ENCODE measurements at regions not wholly inside any gene's neighbourhood (a gene's known extent, or its start where the extent isn't known, plus 50 kb on each side); places are given as distances from the start of the nearest gene placed in this dataset.

- Histone ChIP-seq H3K27me3 (no peaks in the 10 kb centered on the region), H3K9me3 (no peaks in the 10 kb centered on the region), H3K4me1 (peaks cover 0 to 9% (median 3%) of the 10 kb centered on the region in 4 donors), H3K27ac (no peak overlapping the region), H3K4me3 (no peak overlapping the region), H3K36me3 (no peaks in the 10 kb centered on the region)
- WGBS, 5 donors: 92 to 98% (median 94%) methylated on average over 2 of the region's 2 CpGs
- intact Hi-C loops (cut with DNase I; ENCODE audit: low total_unique reads): no loop called here
- no peak for DNase-seq
- TF ChIP-seq EP300 (IDR thresholded peaks at IDR 0.05) (no peak), POLR2A (IDR thresholded peaks at IDR 0.05) (no peak), POLR2AphosphoS5 (IDR thresholded peaks at IDR 0.05) (no peak)
- TF ChIP-seq, protein P1, sequence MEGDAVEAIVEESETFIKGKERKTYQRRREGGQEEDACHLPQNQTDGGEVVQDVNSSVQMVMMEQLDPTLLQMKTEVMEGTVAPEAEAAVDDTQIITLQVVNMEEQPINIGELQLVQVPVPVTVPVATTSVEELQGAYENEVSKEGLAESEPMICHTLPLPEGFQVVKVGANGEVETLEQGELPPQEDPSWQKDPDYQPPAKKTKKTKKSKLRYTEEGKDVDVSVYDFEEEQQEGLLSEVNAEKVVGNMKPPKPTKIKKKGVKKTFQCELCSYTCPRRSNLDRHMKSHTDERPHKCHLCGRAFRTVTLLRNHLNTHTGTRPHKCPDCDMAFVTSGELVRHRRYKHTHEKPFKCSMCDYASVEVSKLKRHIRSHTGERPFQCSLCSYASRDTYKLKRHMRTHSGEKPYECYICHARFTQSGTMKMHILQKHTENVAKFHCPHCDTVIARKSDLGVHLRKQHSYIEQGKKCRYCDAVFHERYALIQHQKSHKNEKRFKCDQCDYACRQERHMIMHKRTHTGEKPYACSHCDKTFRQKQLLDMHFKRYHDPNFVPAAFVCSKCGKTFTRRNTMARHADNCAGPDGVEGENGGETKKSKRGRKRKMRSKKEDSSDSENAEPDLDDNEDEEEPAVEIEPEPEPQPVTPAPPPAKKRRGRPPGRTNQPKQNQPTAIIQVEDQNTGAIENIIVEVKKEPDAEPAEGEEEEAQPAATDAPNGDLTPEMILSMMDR (IDR thresholded peaks at IDR 0.05): no peak
Measured at GRCh38 chr10:90987383-90987782, 66.5 kb upstream of the ANKRD1 start.

DNA sequence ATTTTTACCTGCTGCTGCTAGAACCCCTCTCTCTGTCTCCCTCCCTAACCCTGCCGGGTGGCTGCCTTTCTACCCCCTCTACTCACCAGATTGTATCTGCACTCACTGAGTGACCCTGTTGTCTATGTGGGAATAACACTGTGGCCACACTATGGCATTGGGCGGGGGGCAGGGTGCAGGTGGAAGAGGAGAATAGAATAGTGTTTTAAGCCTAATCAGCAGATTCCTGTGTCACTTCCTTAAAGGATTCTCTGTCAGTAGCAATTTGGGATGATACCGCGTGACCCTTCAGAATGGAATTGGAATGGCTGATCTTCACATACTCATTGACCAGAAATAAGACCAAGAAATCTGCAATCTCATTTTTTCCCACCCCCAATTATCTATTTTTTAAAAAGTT, 67.1 kb upstream of the ANKRD1 start:
- peaks cover 0 to 9% (median 3%) of the 10 kb centered on the region in 4 donors for H3K4me1 ChIP-seq
- no peak for DNase-seq
- 91 to 95% (median 91%) methylated on average over 4 of the region's 4 CpGs for WGBS, 5 donors
- intact Hi-C loops (cut with DNase I; ENCODE audit: low total_unique reads): no loop called here
- H3K27me3 ChIP-seq: no peaks in the 10 kb centered on the region
- no peak for TF ChIP-seq EP300 (IDR thresholded peaks at IDR 0.05)
- no peak for TF ChIP-seq POLR2A (IDR thresholded peaks at IDR 0.05)
- TF ChIP-seq, protein P1 (IDR thresholded peaks at IDR 0.05): no peak
- TF ChIP-seq POLR2AphosphoS5 (IDR thresholded peaks at IDR 0.05): no peak
- no peaks in the 10 kb centered on the region for H3K36me3 ChIP-seq
- H3K4me3 ChIP-seq: no peak overlapping the region
- no peaks in the 10 kb centered on the region for H3K9me3 ChIP-seq
- no peak overlapping the region for H3K27ac ChIP-seq

- Histone ChIP-seq H3K36me3 (no peaks in the 10 kb centered on the region), H3K27me3 (no peaks in the 10 kb centered on the region), H3K27ac (no peak overlapping the region), H3K4me3 (no peak overlapping the region), H3K9me3 (no peaks in the 10 kb centered on the region), H3K4me1 (peaks cover 0 to 9% (median 3%) of the 10 kb centered on the region in 4 donors)
- no peak for TF ChIP-seq EP300 (IDR thresholded peaks at IDR 0.05)
- 85 to 91% (median 86%) methylated on average over 5 of the region's 5 CpGs for WGBS, 5 donors
- DNase-seq: no peak
- intact Hi-C loops (cut with DNase I; ENCODE audit: low total_unique reads): no loop called here
Measured at GRCh38 chr10:90988802-90989201, 67.9 kb upstream of the ANKRD1 start.

DNA sequence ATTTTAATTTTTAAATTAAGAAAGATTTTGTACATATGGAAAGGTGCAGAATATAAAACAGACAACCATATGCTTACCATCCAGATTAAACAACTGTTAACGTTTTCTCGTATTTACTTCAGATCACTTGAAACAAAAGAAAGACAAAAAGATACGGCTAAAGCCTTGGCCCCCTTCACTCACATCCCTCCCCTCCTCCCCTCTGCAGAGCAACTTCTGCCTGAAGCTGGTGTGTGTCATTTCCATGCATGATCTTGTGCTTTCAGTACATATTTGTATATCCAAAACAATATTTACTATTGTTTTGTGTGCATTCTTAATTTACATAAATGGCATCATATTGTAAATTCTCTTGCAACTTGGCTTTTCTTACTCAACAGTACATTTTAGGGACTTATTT, 68.5 kb upstream of the ANKRD1 start:
- Histone ChIP-seq H3K4me3 (no peak overlapping the region), H3K27ac (no peak overlapping the region), H3K9me3 (no peaks in the 10 kb centered on the region), H3K4me1 (peaks cover 0 to 9% (median 3%) of the 10 kb centered on the region in 4 donors), H3K27me3 (no peaks in the 10 kb centered on the region), H3K36me3 (no peaks in the 10 kb centered on the region)
- intact Hi-C loops (cut with DNase I; ENCODE audit: low total_unique reads): no loop called here
- 77 to 84% (median 82%) methylated on average over 3 of the region's 3 CpGs for whole genome bisulfite sequencing, 5 donors
- TF ChIP-seq, protein P1 (IDR thresholded peaks at IDR 0.05): no peak
- TF ChIP-seq EP300 (IDR thresholded peaks at IDR 0.05) (no peak), POLR2AphosphoS5 (IDR thresholded peaks at IDR 0.05) (no peak), POLR2A (IDR thresholded peaks at IDR 0.05) (no peak)
- DNase-seq: no peak

- WGBS, 5 donors: 54 to 77% (median 64%) methylated on average over 2 of the region's 2 CpGs
- H3K9me3 ChIP-seq: no peaks in the 10 kb centered on the region
- intact Hi-C loops (cut with DNase I; ENCODE audit: low total_unique reads): no loop called here
- DNase-seq: no peak
- H3K4me1 ChIP-seq: no peaks in the 10 kb centered on the region
- H3K4me3 ChIP-seq: no peak overlapping the region
- H3K27ac ChIP-seq: no peak overlapping the region
- H3K36me3 ChIP-seq: no peaks in the 10 kb centered on the region
- no peaks in the 10 kb centered on the region for H3K27me3 ChIP-seq
- TF ChIP-seq EP300 (IDR thresholded peaks at IDR 0.05) (no peak), POLR2AphosphoS5 (IDR thresholded peaks at IDR 0.05) (no peak), POLR2A (IDR thresholded peaks at IDR 0.05) (no peak)
- TF ChIP-seq, protein P1 (IDR thresholded peaks at IDR 0.05): no peak
Measured at GRCh38 chr10:90992462-90992861, 71.6 kb upstream of the ANKRD1 start.
